HG03457 (cell line): ENCODE measurements at regions not wholly inside any gene's neighbourhood (a gene's known extent, or its start where the extent isn't known, plus 50 kb on each side); places are given as distances from the start of the nearest gene placed in this dataset.

ENCODE experiments used
- ATAC-seq: cut with Tn5 transposase; IDR thresholded peaks from one replicate; pipeline ENCODE4 v1.9.1; 2021; ENCODE audit warnings: moderate number of reproducible peaks; ENCODE audit not compliant: unreplicated experiment

- no peak for ATAC-seq
Measured at GRCh38 chr6:148140772-148141557, 201.7 kb upstream of the SASH1 start.

- ATAC-seq = no peak
Measured at GRCh38 chr6:148142821-148143220, 199.8 kb upstream of the SASH1 start.

- ATAC-seq = no peak
Measured at GRCh38 chr6:148143771-148144170, 198.9 kb upstream of the SASH1 start.

GRCh38 chr6:148144917-148145521, 197.6 kb upstream of the SASH1 start:
- ATAC-seq = no peak

GRCh38 chr6:148146717-148147462, 195.7 kb upstream of the SASH1 start:
- ATAC-seq = no peak

DNA sequence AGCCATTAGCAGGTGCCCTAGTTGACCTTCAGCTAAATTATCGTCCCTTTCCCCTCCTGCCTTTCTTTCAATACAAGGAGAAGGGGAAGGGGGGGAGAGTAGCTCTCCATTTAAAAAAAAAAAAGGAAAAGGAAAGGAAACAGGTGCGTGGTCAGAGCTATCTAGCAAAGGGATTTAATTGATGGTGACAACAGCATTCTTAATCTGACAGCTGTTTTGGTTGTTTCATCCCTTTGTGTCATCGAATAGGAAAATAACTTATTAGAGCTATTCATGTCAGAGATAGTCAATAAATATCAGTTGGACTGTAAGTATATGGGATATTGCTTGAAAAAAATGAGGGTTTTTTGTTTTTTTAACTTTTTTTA, 195.2 kb upstream of the SASH1 start:
- no peak for ATAC-seq

DNA sequence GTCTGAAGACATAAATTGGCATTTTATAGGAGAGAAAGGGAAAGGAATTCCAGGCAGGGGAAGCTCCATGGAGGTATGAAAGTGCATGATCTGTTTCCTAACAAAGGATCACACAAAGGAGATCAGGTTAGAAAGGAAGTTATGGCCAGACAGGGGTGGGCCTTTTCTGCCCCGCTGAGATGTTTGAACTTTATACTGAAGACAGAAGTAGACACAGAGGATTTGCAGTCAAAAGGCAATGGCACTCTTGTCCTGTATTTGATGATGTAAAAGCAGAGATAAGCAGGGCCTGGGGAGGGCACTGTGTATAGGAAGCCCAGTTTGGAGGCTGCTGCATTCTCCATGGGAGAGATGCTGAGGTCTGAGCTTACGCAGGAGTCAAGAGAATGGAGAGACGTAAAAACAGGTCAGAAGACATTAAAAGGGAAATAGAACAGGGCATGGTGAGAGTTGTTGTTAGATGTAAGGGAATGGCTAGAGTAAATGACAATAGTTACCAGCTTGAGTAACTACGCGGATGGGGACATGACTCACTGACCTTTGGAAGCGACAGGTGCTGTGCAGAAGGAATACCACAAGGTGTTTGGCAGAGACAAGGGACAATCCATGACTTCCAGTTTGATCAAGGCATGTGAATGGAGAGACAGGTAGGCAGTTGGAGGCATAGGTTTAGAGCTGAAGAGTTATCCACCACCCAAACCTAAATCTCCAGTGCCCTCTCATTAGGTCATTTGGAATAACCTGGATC, 190.6 kb upstream of the SASH1 start:
- ATAC-seq = no peak

DNA sequence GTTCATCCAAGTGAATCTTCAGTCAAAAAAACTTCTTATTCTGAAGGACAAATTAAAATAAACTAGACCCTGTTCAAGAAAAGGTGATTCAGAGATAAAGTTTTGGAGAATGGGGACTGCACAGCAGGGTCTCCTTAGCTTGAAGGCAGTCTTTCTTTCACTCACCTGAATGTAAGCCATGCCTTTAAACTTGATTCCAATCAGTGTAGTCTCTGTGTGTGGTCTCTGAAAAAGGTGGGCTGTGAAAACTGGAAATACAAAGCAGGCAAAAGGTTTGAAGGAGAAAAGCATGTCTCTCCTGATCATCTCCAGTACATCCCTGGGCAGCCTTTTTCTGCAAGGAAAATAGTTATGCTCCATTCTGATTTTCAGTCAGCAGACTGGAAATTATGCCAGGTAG, 188.0 kb upstream of the SASH1 start:
- ATAC-seq = no peak

DNA sequence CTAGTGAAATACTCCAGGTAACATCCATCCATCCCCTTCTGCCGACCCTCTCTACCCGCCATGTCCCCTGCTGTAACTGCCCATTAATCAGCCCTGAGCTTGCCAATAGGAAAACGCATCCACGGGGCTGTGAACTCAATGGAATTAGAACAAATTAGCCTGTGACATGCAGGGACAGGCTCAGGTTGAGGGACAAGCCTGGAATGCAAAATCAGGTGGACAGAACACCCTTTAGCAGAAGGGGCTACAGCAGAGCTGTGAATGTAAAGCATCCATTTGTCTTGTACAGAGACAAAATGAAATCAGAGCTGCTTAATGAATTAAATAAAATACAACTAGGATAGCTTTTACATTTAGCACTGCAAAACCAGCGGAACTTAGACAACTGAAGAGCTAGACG, 187.3 kb upstream of the SASH1 start:
- ATAC-seq = no peak

DNA sequence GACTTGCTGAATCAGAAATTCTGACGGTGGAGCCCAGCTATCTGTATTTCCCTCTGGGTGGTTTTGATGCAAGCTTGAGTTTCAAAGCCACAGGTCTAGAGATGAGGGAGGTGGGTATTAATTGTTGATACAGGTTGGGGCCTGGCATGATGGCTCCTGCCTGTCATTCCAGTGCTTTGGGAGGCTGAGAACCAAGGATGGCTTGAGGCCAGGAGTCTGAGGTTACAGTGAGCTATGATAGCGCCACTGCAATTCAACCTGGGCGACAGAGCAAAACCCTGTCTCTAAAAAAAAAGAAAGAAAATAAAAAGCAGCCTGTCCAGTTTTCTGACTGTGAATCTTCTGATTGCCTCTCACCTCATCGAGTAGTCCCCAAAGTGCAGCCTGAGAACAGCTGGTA, 184.8 kb upstream of the SASH1 start:
- ATAC-seq = no peak

DNA sequence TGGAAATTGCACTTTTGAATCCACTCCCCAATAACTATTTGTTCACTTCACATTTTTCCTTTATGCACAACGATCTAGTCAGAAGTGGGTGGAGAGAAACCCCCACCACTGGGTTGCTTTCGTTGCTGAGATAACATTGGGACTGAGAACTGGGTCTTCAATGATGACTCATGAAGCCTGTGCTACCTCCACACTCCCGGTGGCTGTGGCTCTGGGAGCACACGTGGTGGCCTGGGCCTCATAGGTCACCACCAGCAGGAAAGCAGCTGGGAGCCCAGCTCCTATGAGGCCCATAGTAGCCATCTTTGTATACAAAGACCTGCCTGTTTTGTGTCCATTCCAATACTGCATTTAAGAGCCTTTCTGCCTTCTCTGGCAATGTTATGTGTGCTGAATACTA, 178.0 kb upstream of the SASH1 start:
- ATAC-seq = no peak

DNA sequence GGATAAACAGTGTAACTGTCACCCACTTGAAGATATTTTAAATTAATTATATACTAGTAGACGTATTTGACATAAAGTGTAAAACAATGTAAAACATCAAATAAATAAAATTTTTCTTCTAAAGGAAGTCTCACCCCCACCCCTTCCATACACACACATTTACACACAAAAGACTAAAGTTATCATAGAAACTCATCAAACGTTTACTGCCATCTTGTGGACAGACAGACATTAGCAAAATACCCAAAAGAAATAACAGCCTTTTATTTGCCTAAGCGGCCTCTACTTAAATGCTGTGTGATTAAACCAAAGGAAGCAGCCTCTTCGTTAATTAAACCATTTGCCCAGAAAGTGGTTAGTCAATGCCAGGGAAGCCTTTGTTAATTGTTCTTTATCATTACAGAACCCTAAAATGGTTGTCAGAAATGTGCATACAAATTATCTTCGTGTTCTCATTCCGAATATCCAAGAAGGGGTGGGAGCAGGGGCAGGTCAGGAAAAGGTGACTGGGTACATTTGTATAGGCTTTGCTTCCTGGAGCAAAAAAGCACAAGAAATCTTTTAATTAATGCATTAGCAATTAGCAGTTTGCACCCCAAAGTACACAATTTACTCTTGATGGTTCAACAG, 176.2 kb upstream of the SASH1 start:
- no peak for ATAC-seq

DNA sequence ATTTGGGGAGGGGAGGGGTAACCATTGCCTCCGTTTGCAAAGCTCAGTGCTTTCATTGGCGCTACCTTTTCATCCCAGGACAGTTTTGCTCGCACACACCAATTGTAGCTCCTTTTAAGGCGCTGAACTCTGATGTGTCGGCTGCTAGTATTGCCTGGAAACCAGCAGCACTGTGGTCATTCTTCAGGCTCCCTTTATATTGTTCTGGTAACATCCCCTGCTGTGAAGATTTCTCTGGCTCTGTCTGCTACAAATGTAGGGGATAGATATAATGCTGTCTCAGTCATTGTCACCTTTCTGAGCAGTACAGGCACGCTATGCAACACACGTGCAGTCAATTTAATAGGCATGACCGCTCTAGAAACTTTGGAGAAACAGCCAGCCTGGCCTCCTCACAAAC, 172.9 kb upstream of the SASH1 start:
- no peak for ATAC-seq

DNA sequence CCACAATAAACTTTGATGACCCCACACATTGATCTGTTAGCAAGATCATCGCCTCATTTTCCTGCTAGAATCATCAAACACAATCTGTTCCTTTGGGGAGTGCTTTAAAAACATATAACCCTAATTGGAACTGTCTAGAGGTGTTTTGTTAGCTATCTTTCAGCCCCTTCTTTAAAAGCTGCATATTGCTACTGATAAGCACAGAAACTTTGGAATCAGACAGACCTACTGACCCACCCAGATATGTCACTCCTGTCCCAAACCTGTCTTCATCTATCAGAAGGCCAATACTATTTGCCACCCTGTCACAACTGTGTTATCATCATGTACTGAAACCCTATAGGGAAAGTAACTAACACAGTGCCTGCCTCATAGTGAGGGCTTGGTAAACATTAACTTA, 172.4 kb upstream of the SASH1 start:
- ATAC-seq = no peak

DNA sequence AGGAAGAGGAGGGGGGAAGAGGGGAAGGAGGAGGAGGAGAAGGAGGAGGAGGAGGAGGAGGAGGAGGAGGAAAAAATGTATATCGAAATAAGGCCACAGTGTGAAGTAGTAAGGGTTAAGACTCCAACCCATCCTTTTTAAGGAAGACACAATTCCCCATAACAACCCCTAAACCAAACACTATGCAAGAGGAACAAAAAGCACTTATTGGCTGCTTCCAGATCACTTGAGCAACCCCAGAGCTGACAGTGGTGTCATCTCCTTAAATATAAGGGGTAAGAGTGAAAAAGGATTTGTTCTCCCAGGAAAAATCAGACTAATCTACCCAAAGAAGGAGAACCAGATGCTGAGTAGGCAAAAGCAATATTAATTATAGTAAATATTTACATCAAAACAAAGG, 169.1 kb upstream of the SASH1 start:
- no peak for ATAC-seq

DNA sequence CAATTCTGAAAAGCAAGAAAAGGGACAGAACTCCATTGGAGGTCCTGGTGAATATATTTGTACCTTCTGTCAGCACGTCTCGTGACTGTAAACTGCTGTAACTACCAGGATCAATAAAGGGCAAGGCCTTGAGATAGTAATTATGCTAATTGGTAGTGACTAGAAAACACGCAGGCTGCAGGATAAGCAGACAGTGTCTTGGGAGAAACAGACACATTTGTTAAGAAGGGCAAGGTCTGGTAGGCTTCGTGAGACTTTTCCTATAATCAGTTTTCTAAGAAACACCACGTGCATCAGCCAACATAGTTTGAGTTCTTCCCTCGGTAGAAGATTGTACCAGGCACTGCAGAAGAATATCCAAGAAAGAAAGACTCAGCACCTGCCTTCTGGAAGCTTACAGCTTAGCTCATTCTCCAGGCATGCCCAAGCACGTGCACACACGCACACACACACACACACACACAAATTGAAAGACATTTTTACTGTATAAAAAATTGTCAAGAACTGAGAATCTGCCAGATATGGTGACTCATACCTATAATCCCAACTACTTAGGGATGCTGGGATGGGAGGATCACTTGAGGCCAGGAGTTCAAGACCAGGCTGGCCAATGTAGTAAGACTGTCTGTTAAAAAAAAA, 167.0 kb upstream of the SASH1 start:
- ATAC-seq = no peak

DNA sequence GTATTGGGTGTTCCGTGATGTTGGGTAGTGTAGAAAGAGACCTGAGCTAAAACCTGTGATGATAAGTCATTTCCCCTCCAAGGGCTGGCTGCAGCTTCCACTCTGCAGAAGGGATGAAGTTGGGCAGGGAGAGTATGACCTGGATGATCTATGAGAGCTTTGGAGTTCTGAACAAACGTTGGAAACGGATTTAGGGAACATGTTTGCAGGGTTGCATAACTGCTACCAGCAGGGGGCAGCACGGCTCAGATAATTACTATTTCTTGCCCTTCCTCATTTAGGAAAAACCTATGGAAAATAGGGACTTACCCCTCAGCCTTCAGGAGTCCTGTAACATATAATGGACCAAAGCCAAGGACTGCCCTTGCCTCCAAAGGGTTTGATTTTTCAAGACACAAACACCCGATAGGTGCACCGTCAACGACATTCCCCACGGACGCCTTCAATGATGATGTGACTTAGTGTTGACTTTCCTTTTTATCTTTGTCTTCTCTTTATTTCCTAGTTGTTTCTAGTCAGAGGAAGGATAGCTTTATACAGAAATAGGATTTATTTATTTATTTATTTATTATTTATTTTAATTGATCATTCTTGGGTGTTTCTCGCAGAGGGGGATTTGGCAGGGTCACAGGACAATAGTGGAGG, 164.9 kb upstream of the SASH1 start:
- no peak for ATAC-seq

DNA sequence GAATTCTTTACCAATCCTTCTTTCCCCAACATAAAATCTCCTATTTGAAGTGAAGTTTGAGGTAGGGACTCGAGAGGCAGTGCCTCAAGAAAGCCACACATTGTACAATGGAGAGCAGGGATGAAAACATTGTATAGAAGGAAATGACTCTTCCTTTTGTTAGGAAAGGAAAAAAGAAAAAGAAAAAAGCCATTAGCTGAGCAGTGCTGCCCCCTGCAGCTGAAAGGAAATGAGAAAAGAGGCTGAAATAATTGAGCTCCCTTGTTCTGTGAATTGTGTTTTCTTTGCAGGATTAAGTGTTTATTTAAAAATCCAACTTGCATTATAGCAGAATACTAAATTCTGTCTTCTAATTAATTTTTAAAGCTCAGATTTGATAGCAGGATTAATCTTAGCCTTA, 162.9 kb upstream of the SASH1 start:
- no peak for ATAC-seq

- no peak for ATAC-seq
Measured at GRCh38 chr6:148182378-148182777, 160.3 kb upstream of the SASH1 start.

GRCh38 chr6:148183776-148184175, 158.9 kb upstream of the SASH1 start:
- no peak for ATAC-seq
